HFFc6 (cell line): ENCODE measurements at regions not wholly inside any gene's neighbourhood (a gene's known extent, or its start where the extent isn't known, plus 50 kb on each side); places are given as distances from the start of the nearest gene placed in this dataset.

Source experiments
- DNase-seq: peaks from one replicate; pipeline ENCODE4 v3.0.0-alpha.2; 2018
- H3K27ac Mint-ChIP-seq: 2 replicates; pipeline ENCODE4 v1.8.0; 2020; ENCODE audit warnings: mild to moderate bottlenecking, mixed read lengths
- H3K27me3 Mint-ChIP-seq: 2 replicates; pipeline ENCODE4 v1.8.0; 2021; ENCODE audit warnings: mild to moderate bottlenecking, moderate library complexity, mixed read lengths; ENCODE audit not compliant: insufficient read depth
- H3K36me3 Mint-ChIP-seq: 2 replicates; pipeline ENCODE4 v1.8.0; 2021; ENCODE audit warnings: low read depth, mixed read lengths
- H3K4me1 Mint-ChIP-seq: 2 replicates; pipeline ENCODE4 v1.8.0; 2020; ENCODE audit warnings: low read depth, mixed read lengths
- H3K4me3 Mint-ChIP-seq: 2 replicates; pipeline ENCODE4 v1.8.0; 2020; ENCODE audit warnings: mild to moderate bottlenecking, moderate library complexity, mixed read lengths
- H3K9me3 Mint-ChIP-seq: 2 replicates; pipeline ENCODE4 v1.8.0; 2020; ENCODE audit warnings: mild to moderate bottlenecking, mixed read lengths
- CTCF ChIP-seq: fragments of 200-600 bp; sonication (generic); IDR thresholded peaks from 2 replicates; pipeline ENCODE4 v1.5.0; 2021; ENCODE audit warnings: antibody characterized with exemption, mild to moderate bottlenecking

- no peaks in the 10 kb centered on the region for H3K36me3 Mint-ChIP-seq
- peaks cover 5% of the 10 kb centered on the region; the same call in 1 of the 2 replicates for H3K9me3 Mint-ChIP-seq
- H3K4me3 Mint-ChIP-seq: peak overlapping the region; percentile 70
- no peaks in the 10 kb centered on the region; the same call in 1 of the 2 replicates for H3K4me1 Mint-ChIP-seq
- DNase-seq: no peak
- TF ChIP-seq CTCF: no peak
- peak overlapping the region; percentile 55 for H3K27ac Mint-ChIP-seq
- H3K27me3 Mint-ChIP-seq: peaks cover 2% of the 10 kb centered on the region; the same call in 1 of the 2 replicates
Measured at GRCh38 chr13:78085434-78086225, 167.0 kb upstream of the EDNRB start.

- Mint-ChIP-seq H3K27ac (no peak overlapping the region), H3K27me3 (peaks cover 2% of the 10 kb centered on the region; the same call in 1 of the 2 replicates), H3K4me1 (no peaks in the 10 kb centered on the region; the same call in 1 of the 2 replicates), H3K4me3 (no peak overlapping the region), H3K9me3 (peaks cover 5% of the 10 kb centered on the region; the same call in 1 of the 2 replicates), H3K36me3 (no peaks in the 10 kb centered on the region)
- no peak for TF ChIP-seq CTCF
- no peak for DNase-seq
Measured at GRCh38 chr13:78084401-78084800, 165.8 kb upstream of the EDNRB start.

DNA sequence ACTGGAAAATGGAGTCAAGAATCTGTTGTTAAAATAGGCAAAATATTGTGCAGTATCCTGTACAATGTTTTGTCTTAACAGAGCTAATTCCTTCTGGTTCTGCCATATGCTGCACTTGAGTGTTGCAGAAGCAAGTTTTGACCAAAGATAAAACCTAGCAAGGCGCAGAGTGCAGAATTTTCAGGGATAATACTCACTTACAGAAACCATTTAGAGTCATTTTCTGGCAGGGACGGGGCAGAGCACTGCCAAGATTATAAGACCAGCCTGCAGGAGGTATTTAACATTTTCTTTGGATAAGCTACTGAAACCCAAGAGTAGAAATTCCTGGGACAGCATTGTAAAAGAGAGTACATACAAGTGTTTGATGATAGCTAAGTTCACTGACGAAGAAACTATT lies 159.5 kb upstream of the EDNRB start:
- peaks cover 2% of the 10 kb centered on the region; the same call in 1 of the 2 replicates for H3K27me3 Mint-ChIP-seq
- H3K4me1 Mint-ChIP-seq: no peaks in the 10 kb centered on the region
- peaks cover 4% of the 10 kb centered on the region; the same call in 1 of the 2 replicates for H3K9me3 Mint-ChIP-seq
- no peaks in the 10 kb centered on the region for H3K36me3 Mint-ChIP-seq
- no peak overlapping the region for H3K27ac Mint-ChIP-seq
- TF ChIP-seq CTCF: no peak
- no peak for DNase-seq
- H3K4me3 Mint-ChIP-seq: no peak overlapping the region

GRCh38 chr13:78067290-78067689 lies 148.7 kb upstream of the EDNRB start:
- DNase-seq: no peak
- Mint-ChIP-seq H3K9me3 (no peaks in the 10 kb centered on the region; the same call in 1 of the 2 replicates), H3K27me3 (no peaks in the 10 kb centered on the region), H3K4me1 (no peaks in the 10 kb centered on the region), H3K27ac (no peak overlapping the region), H3K4me3 (no peak overlapping the region), H3K36me3 (no peaks in the 10 kb centered on the region)
- no peak for TF ChIP-seq CTCF

DNA sequence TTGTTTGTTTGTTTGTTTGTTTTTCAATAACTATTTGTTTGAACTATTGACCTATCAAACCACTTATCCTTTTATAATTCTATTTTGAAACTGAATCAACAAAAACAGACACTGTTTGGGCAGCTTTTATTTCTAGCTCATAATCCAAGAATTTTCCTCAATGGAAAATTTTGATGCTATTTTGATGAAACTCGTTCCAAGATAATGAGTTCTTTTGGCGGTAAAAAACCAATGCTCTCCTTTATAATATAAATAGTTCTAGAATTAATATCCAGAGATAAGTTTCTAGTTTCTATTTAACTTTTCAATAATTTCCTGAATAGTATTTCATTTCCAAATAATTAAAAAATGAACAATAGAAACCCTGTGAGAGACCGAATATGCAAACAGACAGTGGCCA lies 146.5 kb upstream of the EDNRB start:
- Mint-ChIP-seq H3K9me3 (peaks cover 7% of the 10 kb centered on the region), H3K27me3 (no peaks in the 10 kb centered on the region), H3K4me3 (no peak overlapping the region), H3K27ac (no peak overlapping the region), H3K36me3 (no peaks in the 10 kb centered on the region), H3K4me1 (no peaks in the 10 kb centered on the region)
- no peak for DNase-seq
- TF ChIP-seq CTCF: no peak
